ENCODE measurements at regions not wholly inside any gene's neighbourhood (a gene's known extent, or its start where the extent isn't known, plus 50 kb on each side); places are given as distances from the start of the nearest gene placed in this dataset.

DNA sequence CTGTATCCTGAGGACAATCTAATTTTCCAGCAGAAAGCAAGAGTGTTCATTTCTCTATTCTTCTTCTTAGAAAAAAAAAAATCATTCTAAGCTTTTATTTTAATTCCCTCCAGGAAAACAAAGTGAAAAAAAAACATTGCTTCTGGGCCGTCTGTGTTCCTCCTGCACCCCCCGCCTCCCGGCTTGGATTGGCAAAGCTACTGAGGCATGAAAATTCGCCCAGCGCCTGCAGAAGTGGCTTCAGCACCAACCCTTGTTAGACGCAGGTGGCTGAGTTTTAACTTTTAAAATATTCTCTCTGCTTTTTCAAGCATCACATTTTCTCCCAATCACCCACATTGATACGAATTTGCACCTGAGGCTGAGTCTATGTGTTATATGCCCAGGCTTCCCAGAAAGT is 401.6 kb downstream of the BRD1 start:
- peaks cover 11% of the 10 kb centered on the region for H3K27me3 Mint-ChIP-seq
- TF ChIP-seq, protein P1, sequence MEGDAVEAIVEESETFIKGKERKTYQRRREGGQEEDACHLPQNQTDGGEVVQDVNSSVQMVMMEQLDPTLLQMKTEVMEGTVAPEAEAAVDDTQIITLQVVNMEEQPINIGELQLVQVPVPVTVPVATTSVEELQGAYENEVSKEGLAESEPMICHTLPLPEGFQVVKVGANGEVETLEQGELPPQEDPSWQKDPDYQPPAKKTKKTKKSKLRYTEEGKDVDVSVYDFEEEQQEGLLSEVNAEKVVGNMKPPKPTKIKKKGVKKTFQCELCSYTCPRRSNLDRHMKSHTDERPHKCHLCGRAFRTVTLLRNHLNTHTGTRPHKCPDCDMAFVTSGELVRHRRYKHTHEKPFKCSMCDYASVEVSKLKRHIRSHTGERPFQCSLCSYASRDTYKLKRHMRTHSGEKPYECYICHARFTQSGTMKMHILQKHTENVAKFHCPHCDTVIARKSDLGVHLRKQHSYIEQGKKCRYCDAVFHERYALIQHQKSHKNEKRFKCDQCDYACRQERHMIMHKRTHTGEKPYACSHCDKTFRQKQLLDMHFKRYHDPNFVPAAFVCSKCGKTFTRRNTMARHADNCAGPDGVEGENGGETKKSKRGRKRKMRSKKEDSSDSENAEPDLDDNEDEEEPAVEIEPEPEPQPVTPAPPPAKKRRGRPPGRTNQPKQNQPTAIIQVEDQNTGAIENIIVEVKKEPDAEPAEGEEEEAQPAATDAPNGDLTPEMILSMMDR (IDR thresholded peaks at IDR 0.05), result no peak
- no peak for TF ChIP-seq EZH2 (IDR thresholded peaks at IDR 0.05; ENCODE audit: borderline replicate concordance, insufficient read depth, low read depth, low read length, poor library complexity, severe bottlenecking)
- ChIA-PET POLR2A (no interaction called here), CTCF (no interaction called here)
- Histone ChIP-seq H2AFZ (ENCODE audit: insufficient read depth, low read depth, low read length, poor library complexity, severe bottlenecking) (no peak overlapping the region), H3K4me2 (replicated peaks; ENCODE audit: low read depth, low read length, poor library complexity, severe bottlenecking) (no peak overlapping the region), H3K9me3 (ENCODE audit: control extremely low read depth in 1 of 3, control insufficient read depth in 2 of 3, insufficient read depth in 1 of 3, low read length in 2 of 3) (no peaks in the 10 kb centered on the region), H3K79me2 (ENCODE audit: control insufficient read depth, insufficient read depth, low read length) (no peaks in the 10 kb centered on the region), H3K4me1 (ENCODE audit: control insufficient read depth in 2 of 2, insufficient read depth in 2 of 2, low read length in 2 of 2) (no peaks in the 10 kb centered on the region), H4K20me1 (ENCODE audit: control insufficient read depth, insufficient read depth, low read length, poor library complexity, severe bottlenecking) (no peaks in the 10 kb centered on the region), H3K9ac (ENCODE audit: low read length) (no peak overlapping the region), H3K27ac (ENCODE audit: low read length in 2 of 2) (no peak overlapping the region), H3K4me3 (ENCODE audit: control extremely low read depth in 1 of 5, extremely low read depth in 1 of 5, insufficient read depth in 1 of 5, low read depth in 2 of 5, low read length in 4 of 5) (no peak overlapping the region), H3K27me3 (replicated peaks in 1 of 4; ENCODE audit: control extremely low read depth in 1 of 4, control insufficient read depth in 3 of 4, insufficient read depth in 4 of 4, low read length in 3 of 4) (no peaks in the 10 kb centered on the region), H3K36me3 (replicated peaks in 1 of 2; ENCODE audit: control extremely low read depth in 1 of 2, control insufficient read depth in 1 of 2, extremely low read depth in 1 of 2, insufficient read depth in 2 of 2, low read length in 1 of 2) (no peaks in the 10 kb centered on the region)
- H3K4me1 Mint-ChIP-seq, result no peaks in the 10 kb centered on the region
- H3K27ac Mint-ChIP-seq, result no peak overlapping the region
- DNase-seq (no peak), ATAC-seq (ENCODE audit: low read depth) (no peak)
- intact Hi-C loops (cut with micrococcal nuclease), result no loop called here
- WGBS (ENCODE audit: insufficient coverage), result 59% methylated on average over 3 of the region's 7 CpGs
- H3K4me3 Mint-ChIP-seq, result no peak overlapping the region
- H3K9me3 Mint-ChIP-seq (ENCODE audit: insufficient read depth), result no peaks in the 10 kb centered on the region

GRCh38 chr22:49425356-49425755 is 402.3 kb downstream of the BRD1 start:
- CTCF ChIA-PET, result no interaction called here

More at GRCh38 chr22:49425356-49425755, 402.3 kb downstream of the BRD1 start:
- Histone ChIP-seq H3K4me1 (ENCODE audit: control insufficient read depth in 2 of 2, insufficient read depth in 2 of 2, low read length in 2 of 2) (no peaks in the 10 kb centered on the region), H3K36me3 (replicated peaks in 1 of 2; ENCODE audit: control extremely low read depth in 1 of 2, control insufficient read depth in 1 of 2, extremely low read depth in 1 of 2, insufficient read depth in 2 of 2, low read length in 1 of 2) (no peaks in the 10 kb centered on the region), H3K4me2 (replicated peaks; ENCODE audit: low read depth, low read length, poor library complexity, severe bottlenecking) (no peak overlapping the region), H3K9me3 (ENCODE audit: control extremely low read depth in 1 of 3, control insufficient read depth in 2 of 3, insufficient read depth in 1 of 3, low read length in 2 of 3) (peaks cover 0 to 3% (median 2%) of the 10 kb centered on the region in 3 donors), H3K27ac (ENCODE audit: low read length in 2 of 2) (no peak overlapping the region), H2AFZ (ENCODE audit: insufficient read depth, low read depth, low read length, poor library complexity, severe bottlenecking) (no peak overlapping the region), H3K4me3 (ENCODE audit: control extremely low read depth in 1 of 5, extremely low read depth in 1 of 5, insufficient read depth in 1 of 5, low read depth in 2 of 5, low read length in 4 of 5) (no peak overlapping the region), H3K27me3 (replicated peaks in 1 of 4; ENCODE audit: control extremely low read depth in 1 of 4, control insufficient read depth in 3 of 4, insufficient read depth in 4 of 4, low read length in 3 of 4) (no peaks in the 10 kb centered on the region), H4K20me1 (ENCODE audit: control insufficient read depth, insufficient read depth, low read length, poor library complexity, severe bottlenecking) (no peaks in the 10 kb centered on the region), H3K79me2 (ENCODE audit: control insufficient read depth, insufficient read depth, low read length) (no peaks in the 10 kb centered on the region), H3K9ac (ENCODE audit: low read length) (no peak overlapping the region)
- ATAC-seq (ENCODE audit: low read depth), result no peak
- no peak for TF ChIP-seq EZH2 (IDR thresholded peaks at IDR 0.05; ENCODE audit: borderline replicate concordance, insufficient read depth, low read depth, low read length, poor library complexity, severe bottlenecking)
- no peak overlapping the region for H3K4me3 Mint-ChIP-seq
- no peaks in the 10 kb centered on the region for H3K9me3 Mint-ChIP-seq (ENCODE audit: insufficient read depth)
- intact Hi-C loops (cut with micrococcal nuclease), result no loop called here
- DNase-seq, result no peak
- H3K27ac Mint-ChIP-seq, result no peak overlapping the region
- POLR2A ChIA-PET, result no interaction called here
- H3K27me3 Mint-ChIP-seq, result peaks cover 7% of the 10 kb centered on the region
- 80% methylated on average over 8 of the region's 14 CpGs for WGBS (ENCODE audit: insufficient coverage)
- no peaks in the 10 kb centered on the region for H3K4me1 Mint-ChIP-seq
